GM21515 (cell line): ENCODE measurements at regions not wholly inside any gene's neighbourhood (a gene's known extent, or its start where the extent isn't known, plus 50 kb on each side); places are given as distances from the start of the nearest gene placed in this dataset.

ENCODE experiments used
- ATAC-seq: cut with Tn5 transposase; IDR thresholded peaks from one replicate; pipeline ENCODE4 v1.9.1; 2021; ENCODE audit not compliant: unreplicated experiment

- no peak for ATAC-seq
Observed at GRCh38 chr10:130230036-130230435, 93.8 kb downstream of the GLRX3 start.

GRCh38 chr10:130230611-130231010 is 94.4 kb downstream of the GLRX3 start:
- no peak for ATAC-seq

- no peak for ATAC-seq
Observed at GRCh38 chr10:130231251-130231741, 95.1 kb downstream of the GLRX3 start.

- ATAC-seq = no peak
Observed at GRCh38 chr10:130232166-130233034, 96.2 kb downstream of the GLRX3 start.

- ATAC-seq = no peak
Observed at GRCh38 chr10:130233035-130233360, 96.8 kb downstream of the GLRX3 start.

GRCh38 chr10:130233426-130233825 is 97.2 kb downstream of the GLRX3 start:
- ATAC-seq = no peak

GRCh38 chr10:130234171-130234965 is 98.2 kb downstream of the GLRX3 start:
- ATAC-seq = no peak

GRCh38 chr10:130236711-130237110 is 100.5 kb downstream of the GLRX3 start:
- no peak for ATAC-seq

- no peak for ATAC-seq
Observed at GRCh38 chr10:130240409-130240808, 104.2 kb downstream of the GLRX3 start.

GRCh38 chr10:130242513-130242912 is 106.3 kb downstream of the GLRX3 start:
- no peak for ATAC-seq

- ATAC-seq = no peak
Observed at GRCh38 chr10:130243015-130243414, 106.8 kb downstream of the GLRX3 start.

GRCh38 chr10:130244031-130244927 is 108.1 kb downstream of the GLRX3 start:
- ATAC-seq = no peak

- no peak for ATAC-seq
Observed at GRCh38 chr10:130244928-130245495, 108.8 kb downstream of the GLRX3 start.

- no peak for ATAC-seq
Observed at GRCh38 chr10:130246113-130246512, 109.9 kb downstream of the GLRX3 start.

GRCh38 chr10:130250127-130250526 is 113.9 kb downstream of the GLRX3 start:
- no peak for ATAC-seq

- ATAC-seq = no peak
Observed at GRCh38 chr10:130251766-130252165, 115.6 kb downstream of the GLRX3 start.

- ATAC-seq = no peak
Observed at GRCh38 chr10:130254243-130254642, 118.1 kb downstream of the GLRX3 start.

GRCh38 chr10:130254662-130255061 is 118.5 kb downstream of the GLRX3 start:
- no peak for ATAC-seq

- no peak for ATAC-seq
Observed at GRCh38 chr10:130255777-130256176, 119.6 kb downstream of the GLRX3 start.

GRCh38 chr10:130257897-130258296 is 121.7 kb downstream of the GLRX3 start:
- no peak for ATAC-seq

- no peak for ATAC-seq
Observed at GRCh38 chr10:130259380-130259779, 123.2 kb downstream of the GLRX3 start.
